Endothelial cell of umbilical vein (primary cell): ENCODE measurements at regions not wholly inside any gene's neighbourhood (a gene's known extent, or its start where the extent isn't known, plus 50 kb on each side); places are given as distances from the start of the nearest gene placed in this dataset.

Experiments used
- EZH2 ChIP-seq: IDR thresholded peaks from 2 replicates; pipeline ENCODE4 v1.6.1; 2012; ENCODE audit warnings: borderline replicate concordance, low read depth, mild to moderate bottlenecking, moderate library complexity, low read length, inconsistent platforms; ENCODE audit not compliant: severe bottlenecking
- FOS ChIP-seq: IDR thresholded peaks from 2 replicates; pipeline ENCODE4 v1.6.1; 2011; ENCODE audit warnings: mild to moderate bottlenecking, low read length, moderate library complexity, borderline replicate concordance; ENCODE audit not compliant: insufficient read depth
- JUN ChIP-seq: IDR thresholded peaks from 2 replicates; pipeline ENCODE4 v1.6.1; 2011; ENCODE audit warnings: borderline replicate concordance, low read depth; ENCODE audit not compliant: insufficient read length, insufficient read depth
- MYC ChIP-seq: IDR thresholded peaks from one replicate; pipeline ENCODE4 v1.6.1; 2011; ENCODE audit warnings: mild to moderate bottlenecking, low read depth, low read length
- POLR2A ChIP-seq: IDR thresholded peaks from 2 replicates; pipeline ENCODE4 v1.6.1; 2012; ENCODE audit warnings: low read depth, mild to moderate bottlenecking, control low read depth, low read length
- TF ChIP-seq, protein P1 (sequence below), 2 donors: IDR thresholded peaks; 1 replicate in 1 of 2; 2 replicates in 1 of 2; pipeline ENCODE4 v1.5.1; 2011; ENCODE audit warnings: low read length in 2 of 2, mild to moderate bottlenecking in 2 of 2, moderate library complexity in 2 of 2, control low read depth in 1 of 2, inconsistent platforms in 1 of 2, low read depth in 1 of 2; ENCODE audit not compliant: insufficient read depth in 1 of 2; ENCODE audit errors: extremely low read depth in 1 of 2
- TF ChIP-seq, protein P2 (sequence below): IDR thresholded peaks from 2 replicates; pipeline ENCODE4 v1.6.1; 2011; ENCODE audit not compliant: insufficient read depth, insufficient read length

DNA sequence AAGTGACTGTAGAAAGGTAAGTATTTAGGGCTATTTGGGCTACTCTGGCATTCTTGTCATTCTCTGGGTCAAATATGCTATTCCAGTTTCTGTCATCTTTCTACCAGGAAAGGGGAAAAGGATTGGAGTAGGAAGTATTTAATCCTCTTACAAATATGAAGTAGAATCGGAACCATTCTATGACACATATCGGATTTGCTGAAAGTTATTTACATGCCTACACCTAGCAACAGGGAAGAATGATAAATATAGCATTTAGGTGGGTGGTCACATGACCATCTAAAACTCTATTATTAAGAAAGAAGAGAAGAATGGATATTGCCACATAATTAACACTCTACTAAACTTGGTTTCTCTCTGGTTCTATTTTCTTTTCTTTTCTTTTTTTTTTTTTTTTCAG lies 1353.1 kb downstream of the ZPLD1 start:
- no peak for TF ChIP-seq POLR2A
- TF ChIP-seq, protein P1, sequence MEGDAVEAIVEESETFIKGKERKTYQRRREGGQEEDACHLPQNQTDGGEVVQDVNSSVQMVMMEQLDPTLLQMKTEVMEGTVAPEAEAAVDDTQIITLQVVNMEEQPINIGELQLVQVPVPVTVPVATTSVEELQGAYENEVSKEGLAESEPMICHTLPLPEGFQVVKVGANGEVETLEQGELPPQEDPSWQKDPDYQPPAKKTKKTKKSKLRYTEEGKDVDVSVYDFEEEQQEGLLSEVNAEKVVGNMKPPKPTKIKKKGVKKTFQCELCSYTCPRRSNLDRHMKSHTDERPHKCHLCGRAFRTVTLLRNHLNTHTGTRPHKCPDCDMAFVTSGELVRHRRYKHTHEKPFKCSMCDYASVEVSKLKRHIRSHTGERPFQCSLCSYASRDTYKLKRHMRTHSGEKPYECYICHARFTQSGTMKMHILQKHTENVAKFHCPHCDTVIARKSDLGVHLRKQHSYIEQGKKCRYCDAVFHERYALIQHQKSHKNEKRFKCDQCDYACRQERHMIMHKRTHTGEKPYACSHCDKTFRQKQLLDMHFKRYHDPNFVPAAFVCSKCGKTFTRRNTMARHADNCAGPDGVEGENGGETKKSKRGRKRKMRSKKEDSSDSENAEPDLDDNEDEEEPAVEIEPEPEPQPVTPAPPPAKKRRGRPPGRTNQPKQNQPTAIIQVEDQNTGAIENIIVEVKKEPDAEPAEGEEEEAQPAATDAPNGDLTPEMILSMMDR (IDR thresholded peaks at IDR 0.05; ENCODE audit: extremely low read depth in 1 of 2, insufficient read depth in 1 of 2, low read depth in 1 of 2, low read length in 2 of 2): no peak
- TF ChIP-seq, protein P2, sequence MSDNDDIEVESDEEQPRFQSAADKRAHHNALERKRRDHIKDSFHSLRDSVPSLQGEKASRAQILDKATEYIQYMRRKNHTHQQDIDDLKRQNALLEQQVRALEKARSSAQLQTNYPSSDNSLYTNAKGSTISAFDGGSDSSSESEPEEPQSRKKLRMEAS: no peak
- no peak for TF ChIP-seq MYC
- no peak for TF ChIP-seq FOS
- no peak for TF ChIP-seq EZH2
- no peak for TF ChIP-seq JUN
